Erythroblast (primary cell): ENCODE measurements at regions not wholly inside any gene's neighbourhood (a gene's known extent, or its start where the extent isn't known, plus 50 kb on each side); places are given as distances from the start of the nearest gene placed in this dataset.

Source experiments
- GATA1 ChIP-seq: IDR thresholded peaks from 2 replicates; pipeline ENCODE4 v1.6.1; 2011; ENCODE audit warnings: low read depth, mild to moderate bottlenecking, control low read depth, low read length, moderate library complexity
- POLR2A ChIP-seq: IDR thresholded peaks from 2 replicates; pipeline ENCODE4 v1.6.1; 2011; ENCODE audit warnings: mild to moderate bottlenecking, low read length

GRCh38 chr2:239882331-239882732, 142.8 kb downstream of the NDUFA10 start:
- TF ChIP-seq POLR2A, result no peak
- no peak for TF ChIP-seq GATA1
